BE2C (cell line): ENCODE measurements at regions not wholly inside any gene's neighbourhood (a gene's known extent, or its start where the extent isn't known, plus 50 kb on each side); places are given as distances from the start of the nearest gene placed in this dataset.

Source experiments
- DNase-seq: peaks from one replicate; pipeline ENCODE4 v3.0.0-alpha.2; 2020
- H3K27me3 ChIP-seq: fragments of 250-450 bp; sonication (Bioruptor Pico); 2 replicates; pipeline ENCODE4 v1.5.1; 2020; ENCODE audit warnings: mild to moderate bottlenecking
- H3K36me3 ChIP-seq: fragments of 250-450 bp; sonication (Bioruptor Pico); 2 replicates; pipeline ENCODE4 v1.5.1; 2020; ENCODE audit warnings: mild to moderate bottlenecking
- H3K4me1 ChIP-seq: fragments of 250-450 bp; sonication (Bioruptor Pico); 2 replicates; pipeline ENCODE4 v1.5.1; 2020
- H3K4me3 ChIP-seq: 2 replicates; pipeline ENCODE4 v1.5.1; 2011; ENCODE audit warnings: low read depth, low read length
- H3K9me3 ChIP-seq: fragments of 250-450 bp; sonication (Bioruptor Pico); 2 replicates; pipeline ENCODE4 v1.5.1; 2020
- TF ChIP-seq, protein P1 (sequence below): IDR thresholded peaks from 2 replicates; pipeline ENCODE4 v1.5.1; 2012; ENCODE audit warnings: mild to moderate bottlenecking, low read depth, low read length

- TF ChIP-seq, protein P1, sequence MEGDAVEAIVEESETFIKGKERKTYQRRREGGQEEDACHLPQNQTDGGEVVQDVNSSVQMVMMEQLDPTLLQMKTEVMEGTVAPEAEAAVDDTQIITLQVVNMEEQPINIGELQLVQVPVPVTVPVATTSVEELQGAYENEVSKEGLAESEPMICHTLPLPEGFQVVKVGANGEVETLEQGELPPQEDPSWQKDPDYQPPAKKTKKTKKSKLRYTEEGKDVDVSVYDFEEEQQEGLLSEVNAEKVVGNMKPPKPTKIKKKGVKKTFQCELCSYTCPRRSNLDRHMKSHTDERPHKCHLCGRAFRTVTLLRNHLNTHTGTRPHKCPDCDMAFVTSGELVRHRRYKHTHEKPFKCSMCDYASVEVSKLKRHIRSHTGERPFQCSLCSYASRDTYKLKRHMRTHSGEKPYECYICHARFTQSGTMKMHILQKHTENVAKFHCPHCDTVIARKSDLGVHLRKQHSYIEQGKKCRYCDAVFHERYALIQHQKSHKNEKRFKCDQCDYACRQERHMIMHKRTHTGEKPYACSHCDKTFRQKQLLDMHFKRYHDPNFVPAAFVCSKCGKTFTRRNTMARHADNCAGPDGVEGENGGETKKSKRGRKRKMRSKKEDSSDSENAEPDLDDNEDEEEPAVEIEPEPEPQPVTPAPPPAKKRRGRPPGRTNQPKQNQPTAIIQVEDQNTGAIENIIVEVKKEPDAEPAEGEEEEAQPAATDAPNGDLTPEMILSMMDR: no peak
- Histone ChIP-seq H3K4me3 (no peak overlapping the region), H3K27me3 (no peaks in the 10 kb centered on the region), H3K9me3 (no peaks in the 10 kb centered on the region), H3K36me3 (no peaks in the 10 kb centered on the region), H3K4me1 (no peaks in the 10 kb centered on the region)
- no peak for DNase-seq
Observed at GRCh38 chr15:97652041-97652440, 308.5 kb upstream of the ARRDC4 start.

- no peaks in the 10 kb centered on the region for H3K4me1 ChIP-seq
- H3K36me3 ChIP-seq: no peaks in the 10 kb centered on the region
- H3K4me3 ChIP-seq: no peak overlapping the region
- DNase-seq: peak; percentile 11
- no peaks in the 10 kb centered on the region for H3K27me3 ChIP-seq
- no peaks in the 10 kb centered on the region for H3K9me3 ChIP-seq
- TF ChIP-seq, protein P1: no peak
Observed at GRCh38 chr15:97652700-97653167, 307.8 kb upstream of the ARRDC4 start.

DNA sequence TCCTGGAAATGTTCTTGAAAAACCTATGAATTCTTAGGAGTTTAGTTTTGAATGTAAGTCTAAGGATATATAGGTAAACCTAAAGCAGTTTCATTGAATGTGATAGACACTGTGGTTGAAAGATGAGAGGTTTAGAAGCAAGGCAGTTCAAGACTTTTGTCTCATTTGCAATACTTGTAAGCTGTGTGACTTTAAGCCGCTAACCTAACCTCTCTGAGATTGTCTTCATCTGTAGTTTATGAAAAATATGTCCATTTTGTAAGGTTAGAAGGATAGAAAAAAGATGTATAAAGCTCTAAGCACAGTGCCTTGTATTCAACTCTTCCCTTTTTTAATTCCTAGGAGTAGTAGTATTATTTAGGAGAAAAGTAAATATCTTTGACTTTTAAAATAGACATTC, 306.6 kb upstream of the ARRDC4 start:
- H3K9me3 ChIP-seq: no peaks in the 10 kb centered on the region
- DNase-seq: no peak
- H3K4me1 ChIP-seq: no peaks in the 10 kb centered on the region
- no peak overlapping the region for H3K4me3 ChIP-seq
- H3K27me3 ChIP-seq: no peaks in the 10 kb centered on the region
- TF ChIP-seq, protein P1: no peak
- no peaks in the 10 kb centered on the region for H3K36me3 ChIP-seq

DNA sequence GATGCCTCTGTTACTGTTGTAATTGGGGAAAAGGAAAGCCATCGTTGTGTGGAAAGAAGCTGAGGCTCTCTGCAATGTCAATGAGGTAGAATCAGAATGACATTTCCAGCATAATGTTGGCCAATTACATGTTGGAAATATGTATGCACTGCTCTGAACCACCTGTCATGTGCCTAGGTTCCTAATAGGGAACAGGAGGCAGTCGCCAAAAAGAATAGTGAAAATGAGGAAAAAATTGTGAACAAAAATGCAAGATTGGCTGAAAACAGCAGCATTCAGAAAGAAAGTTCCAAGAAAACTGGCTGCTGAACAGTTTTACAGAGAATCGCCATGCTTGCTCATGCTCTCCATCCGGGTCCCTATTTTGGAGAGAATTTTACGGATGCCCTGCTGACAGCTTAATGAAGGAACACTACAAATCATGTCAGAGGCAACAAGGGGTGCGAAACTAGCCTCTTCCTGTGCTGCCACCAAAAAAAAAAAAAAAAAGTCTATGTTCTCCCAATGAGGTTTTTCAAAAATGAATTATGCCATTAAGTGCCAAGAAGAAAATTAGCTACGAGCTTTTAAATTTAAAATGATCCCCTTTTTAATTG, 305.9 kb upstream of the ARRDC4 start:
- DNase-seq: no peak

GRCh38 chr15:97661796-97662195, 298.7 kb upstream of the ARRDC4 start:
- no peaks in the 10 kb centered on the region; the same call in 1 of the 2 replicates for H3K9me3 ChIP-seq

More for the DNA sequence above, 305.9 kb upstream of the ARRDC4 start:
- Histone ChIP-seq H3K4me3 (no peak overlapping the region), H3K9me3 (no peaks in the 10 kb centered on the region), H3K4me1 (no peaks in the 10 kb centered on the region), H3K27me3 (no peaks in the 10 kb centered on the region), H3K36me3 (no peaks in the 10 kb centered on the region)
- TF ChIP-seq, protein P1: no peak

DNA sequence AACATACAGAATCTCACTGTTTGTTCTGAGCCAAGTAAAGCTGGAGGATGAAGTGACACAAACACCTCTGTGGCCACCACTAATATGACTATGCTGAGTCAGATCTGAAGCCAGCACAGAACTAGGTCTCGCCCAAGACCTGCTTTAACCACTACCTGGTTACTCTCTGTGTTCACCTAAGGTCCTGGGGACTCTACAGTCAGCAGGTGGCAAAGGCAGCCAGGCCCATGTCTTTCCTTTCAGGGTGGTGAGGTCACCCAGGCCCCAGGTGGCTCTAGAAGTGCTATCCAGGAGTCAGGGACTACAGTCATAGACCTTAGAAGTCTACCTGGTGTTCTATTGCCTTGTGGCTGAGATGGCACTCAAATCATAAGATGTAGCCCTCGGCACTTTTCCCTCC, 287.9 kb upstream of the ARRDC4 start:
- no peak for DNase-seq
- Histone ChIP-seq H3K4me3 (no peak overlapping the region), H3K9me3 (no peaks in the 10 kb centered on the region), H3K4me1 (no peaks in the 10 kb centered on the region), H3K27me3 (no peaks in the 10 kb centered on the region), H3K36me3 (no peaks in the 10 kb centered on the region)
- TF ChIP-seq, protein P1: no peak

More at GRCh38 chr15:97661796-97662195, 298.7 kb upstream of the ARRDC4 start:
- no peaks in the 10 kb centered on the region for H3K36me3 ChIP-seq
- H3K4me1 ChIP-seq: no peaks in the 10 kb centered on the region
- no peak overlapping the region for H3K4me3 ChIP-seq
- TF ChIP-seq, protein P1: no peak
- H3K27me3 ChIP-seq: no peaks in the 10 kb centered on the region
- no peak for DNase-seq
